Muscle of back (tissue), 3 donors: ENCODE measurements at regions not wholly inside any gene's neighbourhood (a gene's known extent, or its start where the extent isn't known, plus 50 kb on each side); places are given as distances from the start of the nearest gene placed in this dataset.
A peak's percentile ranks its signal among the peaks of the same experiment; 100 is the strongest.

ENCODE experiments used
- DNase-seq, 3 donors: peaks; one replicate each; pipeline versions ENCODE4 v3.0.0 to v3.0.0-alpha.2; 2013

- DNase-seq: no peak
Observed at GRCh38 chr9:13990994-13991393, 322.9 kb downstream of the NFIB start.

- no peak for DNase-seq
Observed at GRCh38 chr9:13990331-13990730, 323.6 kb downstream of the NFIB start.

GRCh38 chr9:13988944-13989343 lies 325.0 kb downstream of the NFIB start:
- DNase-seq: no peak

GRCh38 chr9:13983607-13984006 lies 330.3 kb downstream of the NFIB start:
- no peak for DNase-seq

GRCh38 chr9:13979941-13980318 lies 334.0 kb downstream of the NFIB start:
- no peak for DNase-seq

GRCh38 chr9:13975611-13976290 lies 338.2 kb downstream of the NFIB start:
- DNase-seq: no peak

GRCh38 chr9:13974891-13975290 lies 339.1 kb downstream of the NFIB start:
- no peak for DNase-seq

- no peak for DNase-seq
Observed at GRCh38 chr9:13971966-13972655, 341.8 kb downstream of the NFIB start.

GRCh38 chr9:13971415-13971814 lies 342.5 kb downstream of the NFIB start:
- DNase-seq: no peak

- no peak for DNase-seq
Observed at GRCh38 chr9:13970426-13970825, 343.5 kb downstream of the NFIB start.

- no peak for DNase-seq
Observed at GRCh38 chr9:13970018-13970417, 343.9 kb downstream of the NFIB start.

- no peak for DNase-seq
Observed at GRCh38 chr9:13967438-13967837, 346.5 kb downstream of the NFIB start.

GRCh38 chr9:13967011-13967410 lies 346.9 kb downstream of the NFIB start:
- DNase-seq: no peak

- DNase-seq: no peak
Observed at GRCh38 chr9:13963005-13963653, 350.8 kb downstream of the NFIB start.

- peak in 2 of 3 donors; percentile 65 to 83 for DNase-seq
Observed at GRCh38 chr9:13962006-13962405, 351.9 kb downstream of the NFIB start.

- DNase-seq: no peak
Observed at GRCh38 chr9:13960011-13960765, 353.8 kb downstream of the NFIB start.

- DNase-seq: no peak
Observed at GRCh38 chr9:13958672-13959071, 355.3 kb downstream of the NFIB start.

GRCh38 chr9:13957089-13957488 lies 356.9 kb downstream of the NFIB start:
- DNase-seq: peak in 1 of 3 donors; percentile 48

- no peak for DNase-seq
Observed at GRCh38 chr9:13956107-13956506, 357.8 kb downstream of the NFIB start.

- no peak for DNase-seq
Observed at GRCh38 chr9:13952906-13953305, 361.0 kb downstream of the NFIB start.

- DNase-seq: no peak
Observed at GRCh38 chr9:13948037-13948436, 365.9 kb downstream of the NFIB start.

GRCh38 chr9:13943176-13943575 lies 370.8 kb downstream of the NFIB start:
- no peak for DNase-seq
